ENCODE measurements at regions not wholly inside any gene's neighbourhood (a gene's known extent, or its start where the extent isn't known, plus 50 kb on each side); places are given as distances from the start of the nearest gene placed in this dataset.

- no peak for TF ChIP-seq CTCF (IDR thresholded peaks at IDR 0.05)
- no peak for TF ChIP-seq POLR2AphosphoS5 (IDR thresholded peaks at IDR 0.05)
- TF ChIP-seq POLR2A (IDR thresholded peaks at IDR 0.05): no peak
These were observed 256.2 kb upstream of the SMC2 start for GRCh38 chr9:103837940-103838339.

Measured in transverse colon (tissue), 4 donors.